NCI-H187 treated with DMSO at 0.1 percent for 48 hours (cell line): ENCODE measurements at regions not wholly inside any gene's neighbourhood (a gene's known extent, or its start where the extent isn't known, plus 50 kb on each side); places are given as distances from the start of the nearest gene placed in this dataset.

Source experiments
- DNase-seq: peaks from one replicate; lab custom pipeline; 2025; lab: John Stamatoyannopoulos, UW

DNA sequence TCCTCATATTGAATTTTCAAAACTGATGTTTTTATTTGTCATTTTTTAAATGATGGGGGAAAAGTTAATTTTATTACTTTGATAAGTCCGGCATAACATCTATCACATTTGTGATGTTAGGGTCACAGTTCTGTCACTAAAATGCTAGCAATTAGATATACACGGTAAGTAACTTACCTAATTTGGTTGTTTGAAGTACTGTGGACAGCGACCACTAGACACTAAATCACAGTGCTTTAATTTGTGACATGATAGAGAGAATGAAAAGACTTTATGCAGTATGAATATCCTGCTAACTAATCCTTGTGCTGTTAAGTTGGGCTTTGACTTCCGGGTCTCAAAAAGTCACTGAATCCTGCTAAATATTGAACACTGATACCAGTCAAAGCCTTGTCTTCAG is 857.3 kb upstream of the KCND2 start:
- DNase-seq: no peak

DNA sequence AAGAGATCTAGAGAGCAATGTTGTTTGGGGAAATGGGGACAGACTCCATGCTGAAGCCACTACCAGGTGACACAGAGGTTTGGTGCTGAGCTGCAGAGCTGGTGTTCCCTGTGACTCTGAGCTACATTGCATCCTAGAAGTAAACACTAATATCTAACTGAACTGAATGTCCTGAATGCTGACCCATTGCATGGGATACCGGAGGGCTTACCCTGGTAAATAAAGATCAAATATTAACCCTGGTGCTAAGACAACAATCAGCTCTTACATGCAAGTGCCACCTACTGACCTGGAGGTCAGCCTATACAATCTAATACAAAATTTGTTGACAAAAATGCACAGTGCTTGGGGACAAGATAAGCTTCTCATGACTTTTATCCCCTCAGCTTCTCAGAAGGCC is 851.3 kb upstream of the KCND2 start:
- no peak for DNase-seq

- DNase-seq: no peak
These were observed 836.1 kb upstream of the KCND2 start for GRCh38 chr7:119436882-119437281.

- no peak for DNase-seq
These were observed 834.7 kb upstream of the KCND2 start for GRCh38 chr7:119438315-119438714.

DNA sequence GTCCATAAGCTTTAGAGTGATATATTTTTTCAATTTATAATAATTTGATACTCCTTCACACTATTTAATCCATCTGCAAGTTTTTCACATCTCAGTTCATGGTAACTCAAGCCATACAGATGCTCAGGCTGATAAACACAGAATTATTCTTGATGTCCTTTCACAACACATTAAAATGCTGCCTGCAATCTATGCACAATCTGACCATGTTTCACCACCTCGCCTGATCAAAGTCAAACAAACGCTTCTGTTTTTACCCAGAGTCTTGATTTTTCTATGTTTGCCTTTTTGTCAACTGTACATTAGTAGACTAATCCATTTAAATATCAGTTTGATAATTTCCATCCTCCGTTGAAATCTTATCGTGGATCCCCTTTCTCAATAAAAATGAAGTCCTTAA is 833.8 kb upstream of the KCND2 start:
- no peak for DNase-seq

- no peak for DNase-seq
These were observed 820.6 kb upstream of the KCND2 start for GRCh38 chr7:119452401-119452800.

GRCh38 chr7:119465798-119466305 is 807.1 kb upstream of the KCND2 start:
- DNase-seq: no peak

DNA sequence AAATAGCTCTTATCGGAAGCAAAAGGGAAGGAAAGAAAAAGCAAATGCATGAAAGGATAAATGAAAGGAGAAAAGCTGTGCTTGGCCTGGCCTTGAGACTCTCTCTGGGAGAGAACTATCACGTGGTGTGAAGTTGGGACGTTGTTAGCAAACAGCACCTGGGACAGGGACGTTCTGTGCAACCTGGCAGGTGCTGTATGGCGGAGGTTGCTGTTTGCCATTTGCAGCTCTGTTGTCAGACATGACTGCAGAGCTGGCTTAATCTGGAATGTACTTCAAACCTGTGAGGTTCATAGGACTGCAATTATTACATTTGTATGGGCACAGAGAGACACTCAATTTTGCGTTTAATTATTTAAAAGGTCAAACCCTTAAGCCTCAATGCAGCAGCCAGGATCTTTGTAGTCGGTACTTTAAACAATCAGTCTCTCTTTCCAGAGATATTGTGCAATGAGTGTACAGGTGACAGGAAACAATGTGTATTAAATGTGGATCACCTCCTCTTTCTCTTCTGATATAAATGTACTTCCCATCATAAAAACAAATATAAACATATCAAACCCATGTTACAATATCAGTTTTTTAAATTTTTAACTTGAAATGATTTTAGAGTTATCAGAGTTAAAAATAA is 800.5 kb upstream of the KCND2 start:
- DNase-seq: peak; percentile 26

GRCh38 chr7:119482209-119482608 is 790.8 kb upstream of the KCND2 start:
- no peak for DNase-seq

GRCh38 chr7:119482671-119483070 is 790.3 kb upstream of the KCND2 start:
- no peak for DNase-seq

- no peak for DNase-seq
These were observed 789.6 kb upstream of the KCND2 start for GRCh38 chr7:119483364-119483763.

DNA sequence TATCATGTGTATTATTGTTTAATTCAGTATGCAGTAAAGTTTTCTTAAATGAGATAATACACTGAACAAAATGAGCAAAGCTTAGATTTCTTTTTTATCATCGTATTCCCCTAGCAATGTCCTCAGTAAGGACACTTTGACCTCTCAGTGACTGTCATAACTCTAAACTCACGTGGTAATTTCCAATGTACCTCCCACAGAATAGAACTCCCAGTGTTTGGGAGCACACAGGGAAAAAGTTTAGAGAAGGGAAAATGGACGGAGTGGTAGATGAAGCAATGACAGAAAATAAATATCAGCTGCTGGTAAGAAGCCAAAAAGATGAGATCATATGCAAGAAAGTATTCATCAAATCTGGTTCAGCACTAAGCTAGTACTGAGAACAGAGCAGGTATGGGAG is 758.6 kb upstream of the KCND2 start:
- no peak for DNase-seq

GRCh38 chr7:119515214-119515613 is 757.8 kb upstream of the KCND2 start:
- no peak for DNase-seq

DNA sequence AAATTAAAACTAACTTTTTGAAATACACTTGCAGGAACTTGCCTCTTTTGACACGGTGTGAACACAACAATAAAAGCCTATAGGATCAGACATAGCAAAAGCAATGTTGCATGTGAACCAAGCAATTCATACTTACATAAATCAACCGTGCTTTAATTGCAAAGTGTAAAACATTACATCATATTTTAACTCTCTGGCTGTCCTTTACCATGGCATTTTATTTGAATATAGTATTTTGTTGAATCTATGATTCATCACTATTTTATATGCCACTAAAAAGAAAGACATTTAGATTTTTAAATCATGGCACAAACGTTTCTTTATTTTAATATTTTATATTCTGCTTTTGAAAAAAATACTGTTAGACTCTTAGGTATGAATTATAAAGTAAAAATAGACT is 757.0 kb upstream of the KCND2 start:
- DNase-seq: no peak

- no peak for DNase-seq
These were observed 750.7 kb upstream of the KCND2 start for GRCh38 chr7:119522263-119522662.

- DNase-seq: no peak
These were observed 750.3 kb upstream of the KCND2 start for GRCh38 chr7:119522698-119523097.

DNA sequence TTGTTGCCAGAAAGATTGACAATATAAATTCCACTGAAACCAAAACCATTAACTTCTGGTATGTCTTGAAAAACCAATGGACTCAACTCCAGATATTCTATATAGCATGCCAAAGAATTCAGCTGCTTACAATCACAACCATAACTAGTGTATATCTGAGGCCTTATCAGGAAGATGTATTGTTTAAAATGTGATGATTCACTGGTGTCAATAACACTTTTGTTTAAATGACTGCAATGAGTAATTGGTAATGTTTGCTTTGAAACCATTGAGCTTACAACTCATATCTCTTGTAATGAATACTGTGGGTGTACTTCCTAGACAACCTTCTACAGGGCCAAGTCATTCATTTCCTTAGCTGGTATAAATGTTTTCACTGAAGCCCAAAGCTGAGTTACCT is 727.9 kb upstream of the KCND2 start:
- DNase-seq: no peak

- no peak for DNase-seq
These were observed 717.2 kb upstream of the KCND2 start for GRCh38 chr7:119555788-119556187.

GRCh38 chr7:119556436-119556835 is 716.5 kb upstream of the KCND2 start:
- no peak for DNase-seq

- no peak for DNase-seq
These were observed 711.2 kb upstream of the KCND2 start for GRCh38 chr7:119561751-119562150.

DNA sequence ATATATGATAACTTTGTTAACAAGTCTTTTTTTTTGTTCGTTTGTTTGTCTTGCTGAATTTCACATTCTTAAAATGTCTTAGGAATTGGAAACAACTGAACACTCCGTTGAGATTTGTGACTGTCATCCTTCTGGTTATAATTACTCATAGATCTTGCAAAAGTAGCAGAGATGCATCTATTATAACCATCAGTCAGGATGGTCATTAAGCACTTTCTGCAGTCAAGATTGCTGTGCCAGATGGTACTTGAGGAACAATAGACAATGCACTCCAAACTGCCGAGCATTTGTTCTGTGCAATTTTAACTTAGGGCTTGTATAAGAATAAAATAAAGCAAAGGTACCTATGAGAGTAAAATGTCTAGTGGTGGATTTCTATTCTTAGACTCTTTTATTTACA is 710.1 kb upstream of the KCND2 start:
- DNase-seq: no peak

- DNase-seq: no peak
These were observed 701.3 kb upstream of the KCND2 start for GRCh38 chr7:119571666-119572065.

DNA sequence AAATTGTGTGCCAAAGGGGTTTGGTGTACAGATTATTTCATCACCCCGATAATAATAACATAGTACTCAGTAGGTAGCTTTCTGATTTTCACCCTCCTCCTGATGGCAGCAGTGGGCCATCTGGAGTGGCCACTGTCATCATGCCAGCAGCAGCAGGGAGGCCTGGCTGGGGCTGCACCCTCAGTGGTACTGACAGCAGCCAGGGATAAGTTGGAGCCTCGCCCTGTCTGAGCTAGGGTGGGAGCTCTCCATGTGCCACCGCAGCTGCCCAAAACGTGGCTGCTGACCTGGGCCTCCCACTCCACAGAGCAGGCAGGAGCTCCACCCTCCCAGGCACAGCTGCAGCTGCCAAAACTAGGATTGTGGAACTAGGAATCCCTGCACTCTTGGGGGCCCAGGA is 700.8 kb upstream of the KCND2 start:
- no peak for DNase-seq

- no peak for DNase-seq
These were observed 700.4 kb upstream of the KCND2 start for GRCh38 chr7:119572541-119572940.

DNA sequence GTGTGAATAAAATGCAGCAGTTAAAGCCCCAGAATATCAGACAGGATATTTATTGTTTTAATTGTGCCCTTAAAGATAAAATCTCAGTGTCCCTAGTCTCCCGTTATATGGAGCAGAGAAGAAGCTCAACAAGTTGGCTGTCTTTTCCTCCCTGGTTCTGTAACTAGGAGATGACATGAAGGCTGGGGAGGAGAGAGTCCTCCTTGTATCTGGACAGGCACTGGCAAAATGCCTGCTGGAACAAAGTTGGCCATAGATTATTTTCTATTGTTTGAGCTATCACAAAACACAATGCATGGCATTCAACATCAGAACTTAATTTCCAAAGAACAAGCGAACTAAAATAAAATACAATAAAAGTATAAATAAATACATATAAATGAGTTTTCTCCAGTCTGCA is 694.9 kb upstream of the KCND2 start:
- DNase-seq: no peak
